ENCODE measurements at regions not wholly inside any gene's neighbourhood (a gene's known extent, or its start where the extent isn't known, plus 50 kb on each side); places are given as distances from the start of the nearest gene placed in this dataset.

DNA sequence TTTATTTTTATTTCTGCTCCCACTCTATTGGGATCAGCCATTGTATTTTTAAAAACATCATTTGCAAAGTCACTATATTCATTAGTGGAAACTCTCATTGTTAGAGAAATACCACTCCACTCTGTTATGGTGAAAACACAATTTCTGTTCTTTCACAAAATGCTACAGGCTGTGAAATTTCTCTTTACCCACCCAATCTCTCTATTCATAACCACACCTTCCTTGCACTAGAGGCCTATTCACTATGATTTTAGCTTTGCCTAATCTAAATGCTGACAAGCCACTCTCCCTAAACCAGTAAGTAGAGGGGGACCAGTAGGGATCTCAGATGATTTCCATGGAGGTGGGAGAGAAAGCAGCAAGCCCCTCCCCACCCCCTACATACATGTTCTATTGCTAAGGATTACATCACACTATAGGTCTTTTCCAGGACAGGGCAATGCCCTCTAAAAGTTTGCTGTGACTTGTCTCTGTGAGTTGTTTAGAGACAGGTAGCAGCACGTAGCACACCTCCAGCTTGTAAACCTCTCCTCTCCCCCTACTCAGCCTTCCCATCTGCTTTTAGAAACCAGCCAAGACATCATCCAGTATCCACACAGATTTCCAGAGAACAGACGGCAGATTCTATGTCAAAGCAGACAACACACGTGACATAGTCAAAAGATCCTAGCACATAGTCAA, 58.3 kb upstream of the PPP1R3C start:
- CTCF ChIA-PET: no interaction called here

More for the DNA sequence above, 58.3 kb upstream of the PPP1R3C start:
- no peak for ATAC-seq (ENCODE audit: low read depth)
- Histone ChIP-seq H3K56ac (ENCODE audit: extremely low read depth, insufficient read depth, low read length) (no peak overlapping the region), H3K4me1 (ENCODE audit: control insufficient read depth, insufficient read depth, low read length) (peaks cover 8% of the 10 kb centered on the region), H3K18ac (ENCODE audit: low read depth, low read length) (0 out of 2 replicates have a peak overlapping the region, but pooled peaks have one; percentile 38), H4K8ac (ENCODE audit: low read depth in 2 of 2, low read length in 2 of 2) (peak overlapping the region in 1 of 2 experiments; percentile 46; a peak in 1 of 4 replicates), H3K27ac (ENCODE audit: insufficient read depth, low read length) (no peak overlapping the region), H4K20me1 (ENCODE audit: insufficient read depth, low read length) (no peaks in the 10 kb centered on the region), H3K4me3 (ENCODE audit: insufficient read depth, low read depth, low read length) (no peak overlapping the region), H2AFZ (replicated peaks; ENCODE audit: low read length, poor library complexity) (no peak overlapping the region), H3K9me1 (ENCODE audit: insufficient read depth, low read length) (peaks cover 8% of the 10 kb centered on the region), H3K36me3 (ENCODE audit: control insufficient read depth, insufficient read depth, low read length) (no peaks in the 10 kb centered on the region), H3K27me3 (ENCODE audit: control insufficient read depth, insufficient read depth, low read length) (no peaks in the 10 kb centered on the region), H3K14ac (replicated peaks; ENCODE audit: low read depth, low read length) (no peak overlapping the region; the same call in 1 of the 2 replicates), H4K5ac (ENCODE audit: low read depth, low read length) (no peak overlapping the region), H3K9ac (ENCODE audit: low read depth, low read length) (no peak overlapping the region), H2AK5ac (ENCODE audit: low read depth, low read length) (peak overlapping the region; percentile 64; the same call in 1 of the 2 replicates), H2BK120ac (ENCODE audit: low read depth, low read length) (0 out of 2 replicates have a peak overlapping the region, but pooled peaks have one; percentile 49), H3K4ac (ENCODE audit: low read depth, low read length) (peak overlapping the region; percentile 41; the same call in 1 of the 2 replicates), H3K4me2 (ENCODE audit: low read depth, low read length) (no peak overlapping the region), H4K91ac (ENCODE audit: insufficient read depth, low read depth, low read length) (no peak overlapping the region), H3K23ac (ENCODE audit: low read depth, low read length) (no peak overlapping the region), H2BK5ac (ENCODE audit: low read depth, low read length, poor library complexity, severe bottlenecking) (no peak overlapping the region), H2BK15ac (ENCODE audit: low read depth, low read length) (peak overlapping the region; percentile 53; the same call in 1 of the 3 replicates), H2BK20ac (ENCODE audit: low read depth, low read length) (peak overlapping the region; percentile 44; the same call in 1 of the 2 replicates), H3K79me1 (ENCODE audit: low read depth in 1 of 2, low read length in 2 of 2) (no peaks in the 10 kb centered on the region), H3K9me3 (ENCODE audit: control insufficient read depth, insufficient read depth, low read length) (no peaks in the 10 kb centered on the region), H2AK9ac (replicated peaks; ENCODE audit: low read depth, low read length, poor library complexity) (no peak overlapping the region)
- DNase-seq: no peak
- no CpG with 5 or more reads among the region's 3 CpGs for WGBS, 2 experiments (ENCODE audit: extremely low coverage in 2 of 2, insufficient read length in 1 of 2)
- TF ChIP-seq CEBPB (IDR thresholded peaks at IDR 0.05; ENCODE audit: low read depth, low read length) (peak; percentile 8; the same call in 1 of the 2 replicates), RAD21 (IDR thresholded peaks at IDR 0.05; ENCODE audit: low read length) (no peak)
- intact Hi-C loops (cut with micrococcal nuclease) (loop anchor here (5.0 kb wide), 1 partner anchor 304 kb away; no protein-coding TSS in a partner anchor), in situ Hi-C loops (cut with MboI; ENCODE audit: low sequenced_read_pairs) (loop anchor here (10.0 kb wide), 1 partner anchor 136 kb away; no protein-coding TSS in a partner anchor), dilution Hi-C loops (cut with HindIII; ENCODE audit: low sequenced_read_pairs, unreplicated experiment) (no loop called here)
- no TSS peak for BruUV-seq (replicated peaks)
- POLR2A ChIA-PET (ENCODE audit: unreplicated experiment): no interaction called here

All from IMR-90 (cell line).